ENCODE measurements at regions not wholly inside any gene's neighbourhood (a gene's known extent, or its start where the extent isn't known, plus 50 kb on each side); places are given as distances from the start of the nearest gene placed in this dataset.

DNA sequence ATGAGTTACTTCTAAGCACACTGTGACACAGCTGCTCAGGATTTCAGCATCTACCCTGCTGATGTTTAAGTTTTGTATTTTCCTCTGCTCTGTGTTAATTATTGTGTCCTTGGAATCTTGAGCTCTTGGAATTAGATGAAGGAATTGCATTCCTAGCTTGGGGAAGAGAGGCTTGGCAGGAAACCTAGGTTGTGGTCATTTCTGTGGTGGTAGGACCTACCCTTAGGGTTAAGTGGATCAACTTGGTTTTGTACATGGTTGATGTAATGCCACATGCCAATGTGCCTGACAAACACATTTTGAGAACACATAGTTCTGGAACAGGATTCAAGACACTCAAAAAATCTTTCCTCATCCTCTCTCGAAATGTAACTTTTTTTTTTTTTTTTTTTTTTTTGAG lies 264.5 kb upstream of the MEX3C start:
- H3K9me2 ChIP-seq (replicated peaks; ENCODE audit: control insufficient read depth, low read length): no peaks in the 10 kb centered on the region; the same call in 1 of the 2 replicates
- no peaks in the 10 kb centered on the region for H3F3A ChIP-seq (ENCODE audit: control insufficient read depth, insufficient read depth)
- H3K27me3 ChIP-seq (ENCODE audit: control insufficient read depth, low read length): peaks cover 3% of the 10 kb centered on the region; the same call in 1 of the 2 replicates
- H3K36me3 ChIP-seq (ENCODE audit: control insufficient read depth, low read length): no peaks in the 10 kb centered on the region
- no peaks in the 10 kb centered on the region for H3K4me1 ChIP-seq (ENCODE audit: control insufficient read depth, low read length)
- H3K27ac ChIP-seq (ENCODE audit: low read depth, low read length): no peak overlapping the region
- no peaks in the 10 kb centered on the region for H4K20me1 ChIP-seq (ENCODE audit: control insufficient read depth, insufficient read depth, low read depth, low read length)
- H3K79me2 ChIP-seq (ENCODE audit: control insufficient read depth, low read length): no peaks in the 10 kb centered on the region
- H3K4me3 ChIP-seq (ENCODE audit: low read length): no peak overlapping the region
- H3K4me2 ChIP-seq (ENCODE audit: low read length): no peak overlapping the region
- TF ChIP-seq, protein P1, sequence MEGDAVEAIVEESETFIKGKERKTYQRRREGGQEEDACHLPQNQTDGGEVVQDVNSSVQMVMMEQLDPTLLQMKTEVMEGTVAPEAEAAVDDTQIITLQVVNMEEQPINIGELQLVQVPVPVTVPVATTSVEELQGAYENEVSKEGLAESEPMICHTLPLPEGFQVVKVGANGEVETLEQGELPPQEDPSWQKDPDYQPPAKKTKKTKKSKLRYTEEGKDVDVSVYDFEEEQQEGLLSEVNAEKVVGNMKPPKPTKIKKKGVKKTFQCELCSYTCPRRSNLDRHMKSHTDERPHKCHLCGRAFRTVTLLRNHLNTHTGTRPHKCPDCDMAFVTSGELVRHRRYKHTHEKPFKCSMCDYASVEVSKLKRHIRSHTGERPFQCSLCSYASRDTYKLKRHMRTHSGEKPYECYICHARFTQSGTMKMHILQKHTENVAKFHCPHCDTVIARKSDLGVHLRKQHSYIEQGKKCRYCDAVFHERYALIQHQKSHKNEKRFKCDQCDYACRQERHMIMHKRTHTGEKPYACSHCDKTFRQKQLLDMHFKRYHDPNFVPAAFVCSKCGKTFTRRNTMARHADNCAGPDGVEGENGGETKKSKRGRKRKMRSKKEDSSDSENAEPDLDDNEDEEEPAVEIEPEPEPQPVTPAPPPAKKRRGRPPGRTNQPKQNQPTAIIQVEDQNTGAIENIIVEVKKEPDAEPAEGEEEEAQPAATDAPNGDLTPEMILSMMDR (IDR thresholded peaks at IDR 0.05; ENCODE audit: low read depth, low read length, poor library complexity, severe bottlenecking): no peak
- no peak for TF ChIP-seq EZH2phosphoT487 (IDR thresholded peaks at IDR 0.05; ENCODE audit: borderline replicate concordance, low read length)
- no peaks in the 10 kb centered on the region for H3K9me3 ChIP-seq (ENCODE audit: control insufficient read depth, insufficient read depth, low read length)

DNA sequence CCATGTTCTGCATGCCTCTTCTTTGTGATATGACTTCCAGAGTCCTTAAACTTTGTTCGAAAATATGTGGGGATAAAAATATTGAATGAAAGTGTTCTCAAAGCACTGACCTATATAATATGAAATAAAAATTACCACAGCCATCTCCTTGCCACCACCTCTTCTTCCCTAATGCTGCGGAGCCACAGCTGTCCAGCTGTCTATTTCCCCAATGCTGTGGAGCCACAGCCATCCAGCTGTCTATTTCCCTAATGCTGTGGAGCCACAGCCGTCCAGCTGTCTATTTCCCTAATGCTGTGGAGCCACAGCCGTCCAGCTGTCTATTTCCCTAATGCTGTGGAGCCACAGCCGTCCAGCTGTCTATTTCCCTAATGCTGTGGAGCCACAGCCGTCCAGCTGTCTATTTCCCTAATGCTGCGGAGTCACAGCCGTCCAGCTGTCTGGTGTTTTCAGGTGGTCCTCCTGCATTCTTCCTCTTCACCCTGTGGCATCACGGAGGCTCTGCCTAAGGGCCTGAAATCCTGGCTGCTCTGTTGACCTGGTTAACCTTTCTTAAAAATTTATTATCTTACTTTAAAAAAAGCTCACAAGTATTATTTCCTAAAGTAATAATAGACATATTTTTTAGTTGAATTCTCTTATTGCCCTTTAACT lies 266.1 kb upstream of the MEX3C start:
- no peak for TF ChIP-seq EZH2phosphoT487 (IDR thresholded peaks at IDR 0.05; ENCODE audit: borderline replicate concordance, low read length)
- TF ChIP-seq, protein P1 (IDR thresholded peaks at IDR 0.05; ENCODE audit: low read depth, low read length, poor library complexity, severe bottlenecking): no peak
- Histone ChIP-seq H3K9me3 (ENCODE audit: control insufficient read depth, insufficient read depth, low read length) (no peaks in the 10 kb centered on the region), H3K4me1 (ENCODE audit: control insufficient read depth, low read length) (no peaks in the 10 kb centered on the region), H4K20me1 (ENCODE audit: control insufficient read depth, insufficient read depth, low read depth, low read length) (no peaks in the 10 kb centered on the region), H3K27ac (ENCODE audit: low read depth, low read length) (no peak overlapping the region), H3K27me3 (ENCODE audit: control insufficient read depth, low read length) (peaks cover 3% of the 10 kb centered on the region; the same call in 1 of the 2 replicates), H3K79me2 (ENCODE audit: control insufficient read depth, low read length) (no peaks in the 10 kb centered on the region), H3K36me3 (ENCODE audit: control insufficient read depth, low read length) (no peaks in the 10 kb centered on the region), H3K9me2 (replicated peaks; ENCODE audit: control insufficient read depth, low read length) (no peaks in the 10 kb centered on the region; the same call in 1 of the 2 replicates), H3F3A (ENCODE audit: control insufficient read depth, insufficient read depth) (no peaks in the 10 kb centered on the region), H3K4me3 (ENCODE audit: low read length) (no peak overlapping the region), H3K4me2 (ENCODE audit: low read length) (no peak overlapping the region)

- Histone ChIP-seq H3K9me3 (ENCODE audit: control insufficient read depth, insufficient read depth, low read length) (no peaks in the 10 kb centered on the region), H3K9me2 (replicated peaks; ENCODE audit: control insufficient read depth, low read length) (no peaks in the 10 kb centered on the region), H3K4me1 (ENCODE audit: control insufficient read depth, low read length) (no peaks in the 10 kb centered on the region), H3K36me3 (ENCODE audit: control insufficient read depth, low read length) (no peaks in the 10 kb centered on the region), H3K27me3 (ENCODE audit: control insufficient read depth, low read length) (no peaks in the 10 kb centered on the region), H4K20me1 (ENCODE audit: control insufficient read depth, insufficient read depth, low read depth, low read length) (no peaks in the 10 kb centered on the region), H3K27ac (ENCODE audit: low read depth, low read length) (no peak overlapping the region), H3K4me2 (ENCODE audit: low read length) (no peak overlapping the region), H3F3A (ENCODE audit: control insufficient read depth, insufficient read depth) (no peaks in the 10 kb centered on the region), H3K79me2 (ENCODE audit: control insufficient read depth, low read length) (no peaks in the 10 kb centered on the region), H3K4me3 (ENCODE audit: low read length) (no peak overlapping the region)
- TF ChIP-seq EZH2phosphoT487 (IDR thresholded peaks at IDR 0.05; ENCODE audit: borderline replicate concordance, low read length): no peak
- TF ChIP-seq, protein P1 (IDR thresholded peaks at IDR 0.05; ENCODE audit: low read depth, low read length, poor library complexity, severe bottlenecking): no peak
Observed at GRCh38 chr18:51478908-51479307, 281.4 kb upstream of the MEX3C start.

All from DOHH2 (cell line).